IPS DF 4.7 (cell line): ENCODE measurements at regions not wholly inside any gene's neighbourhood (a gene's known extent, or its start where the extent isn't known, plus 50 kb on each side); places are given as distances from the start of the nearest gene placed in this dataset.
"Not testable (repeated sequence)": the region's sequence is repeated elsewhere in the genome, so short reads cannot be mapped to it uniquely, and the experiment has no call there.

Source experiments
- DNase-seq: peaks from one replicate; pipeline ENCODE4 v3.0.0-alpha.2; 2013; ENCODE audit warnings: low spot score; ENCODE audit errors: extremely low read depth

DNA sequence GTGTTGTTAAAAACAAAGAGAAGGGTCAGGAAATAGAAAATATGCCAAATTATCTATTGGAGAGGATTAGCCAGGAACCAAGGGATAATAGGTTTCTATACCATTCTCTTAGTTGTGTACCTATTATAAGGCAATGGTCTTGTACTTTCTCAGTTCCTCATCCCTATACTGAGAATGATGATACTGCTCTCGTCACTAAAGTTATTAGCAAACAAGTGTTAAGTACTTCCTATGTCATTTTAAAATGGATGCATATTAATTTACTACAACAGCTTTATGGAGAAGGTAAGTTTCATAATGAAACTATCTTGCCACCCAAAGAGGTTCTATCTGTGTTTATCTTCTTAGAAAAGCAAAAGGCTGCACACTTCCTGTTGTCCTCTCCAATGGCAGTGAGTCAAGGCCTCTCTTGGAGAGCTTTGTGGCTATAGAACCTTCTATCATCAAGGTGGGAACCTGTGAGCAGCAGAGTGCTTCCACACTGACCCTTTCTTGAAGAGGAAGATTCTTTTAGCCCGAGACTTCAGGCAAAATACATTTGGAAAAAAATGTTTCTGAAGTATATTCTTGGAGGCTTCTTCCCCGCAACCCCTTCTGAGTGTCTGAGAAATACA, 460.7 kb upstream of the FANCL start:
- DNase-seq, result no peak

DNA sequence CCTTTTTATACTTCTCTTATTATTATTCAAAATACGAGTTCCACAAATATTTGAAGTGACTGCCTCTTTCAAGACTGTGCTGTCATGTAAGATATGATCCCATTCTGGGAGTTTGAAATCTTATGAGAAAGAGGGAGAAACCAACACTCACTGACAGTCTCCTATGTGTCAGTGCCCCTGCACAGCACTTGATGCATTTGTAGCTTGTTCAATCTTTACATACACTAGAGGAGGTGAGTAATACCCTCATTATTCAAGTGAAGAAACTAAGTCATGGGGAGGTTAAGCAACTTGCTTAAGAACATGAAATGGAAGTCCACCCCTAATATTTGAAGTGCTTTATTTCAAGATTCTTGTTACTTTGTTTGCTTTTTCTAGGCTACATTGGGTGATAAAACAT, 459.5 kb upstream of the FANCL start:
- no peak for DNase-seq

- no peak for DNase-seq
Observed at GRCh38 chr2:58699411-58699810, 458.3 kb upstream of the FANCL start.

DNA sequence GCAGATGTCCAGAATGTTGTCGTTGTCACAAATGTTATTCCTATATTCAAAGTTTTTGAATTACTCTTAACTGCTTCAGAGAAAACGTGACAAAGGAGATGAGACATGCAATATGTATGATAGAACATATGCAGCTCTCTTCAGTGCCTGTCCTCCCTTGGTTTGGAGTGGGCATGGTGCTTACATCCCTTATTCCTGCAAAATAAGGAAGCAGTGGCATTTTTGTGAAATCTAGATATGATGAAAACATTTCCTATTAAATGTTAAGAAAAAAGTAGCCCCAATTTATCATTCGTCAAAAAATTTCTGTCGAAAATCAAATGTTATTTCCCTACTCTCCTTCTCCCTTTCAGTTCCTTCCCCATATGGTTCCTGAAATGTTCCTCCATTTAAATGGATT, 457.5 kb upstream of the FANCL start:
- DNase-seq, result no peak

DNA sequence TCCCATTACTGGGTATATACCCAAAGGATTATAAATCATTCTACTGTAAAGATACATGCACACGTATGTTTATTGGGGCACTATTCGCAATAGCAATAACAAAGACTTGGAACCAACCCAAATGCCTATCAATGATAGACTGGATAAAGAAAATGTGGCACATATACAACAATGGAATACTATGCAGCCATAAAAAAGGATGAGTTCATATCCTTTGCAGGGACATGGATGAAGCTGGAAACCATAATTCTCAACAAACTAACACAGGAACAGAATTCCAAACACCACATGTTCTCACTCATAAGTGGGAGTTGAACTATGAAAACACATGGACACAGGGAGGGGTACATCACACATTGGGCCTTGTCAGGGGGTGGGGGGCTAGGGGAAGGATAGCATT, 453.0 kb upstream of the FANCL start:
- not testable (repeated sequence) for DNase-seq

GRCh38 chr2:58691041-58691440, 449.9 kb upstream of the FANCL start:
- DNase-seq, result not testable (repeated sequence)

DNA sequence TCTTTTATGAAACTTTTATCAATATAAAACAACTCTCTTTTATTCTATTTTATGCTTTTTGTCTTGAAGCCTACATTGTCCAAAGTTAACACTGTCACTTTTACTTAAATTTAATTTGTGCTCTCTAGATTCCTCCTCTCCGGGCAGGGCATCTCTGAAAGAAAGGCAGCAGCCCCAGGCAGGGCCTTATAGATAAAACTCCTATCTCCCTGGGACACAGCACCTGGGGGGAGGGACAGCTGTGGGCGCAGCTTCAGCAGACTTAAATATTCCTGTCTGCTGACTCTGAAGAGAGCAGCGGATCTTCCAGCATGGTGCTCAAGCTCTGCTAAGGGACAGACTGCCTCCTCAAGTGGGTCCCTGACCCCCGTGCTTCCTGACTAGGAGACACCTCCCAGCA, 447.7 kb upstream of the FANCL start:
- DNase-seq, result no peak

- no peak for DNase-seq
Observed at GRCh38 chr2:58686776-58687175, 445.7 kb upstream of the FANCL start.

GRCh38 chr2:58680755-58681310, 439.7 kb upstream of the FANCL start:
- DNase-seq, result no peak

- DNase-seq, result no peak
Observed at GRCh38 chr2:58677748-58678147, 436.6 kb upstream of the FANCL start.

DNA sequence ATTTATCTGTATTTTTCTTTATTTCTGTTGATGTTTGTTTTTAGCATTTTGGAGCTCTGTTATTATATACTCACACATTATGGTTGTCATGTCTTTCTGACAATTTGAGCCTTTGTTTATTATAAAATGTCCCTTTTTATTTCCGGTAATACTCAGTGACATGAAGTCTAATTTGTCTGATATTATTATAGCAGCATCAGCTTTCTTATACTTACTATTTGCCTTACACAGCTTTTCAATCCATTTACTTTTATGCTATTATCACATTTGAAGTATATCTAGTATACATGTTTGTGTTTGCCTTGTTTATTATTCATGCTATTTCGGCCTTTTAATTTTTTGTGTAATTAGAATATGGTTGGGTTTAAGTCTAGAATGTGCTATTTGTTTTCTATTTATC, 430.6 kb upstream of the FANCL start:
- no peak for DNase-seq

GRCh38 chr2:58669998-58670397, 428.9 kb upstream of the FANCL start:
- DNase-seq, result no peak

DNA sequence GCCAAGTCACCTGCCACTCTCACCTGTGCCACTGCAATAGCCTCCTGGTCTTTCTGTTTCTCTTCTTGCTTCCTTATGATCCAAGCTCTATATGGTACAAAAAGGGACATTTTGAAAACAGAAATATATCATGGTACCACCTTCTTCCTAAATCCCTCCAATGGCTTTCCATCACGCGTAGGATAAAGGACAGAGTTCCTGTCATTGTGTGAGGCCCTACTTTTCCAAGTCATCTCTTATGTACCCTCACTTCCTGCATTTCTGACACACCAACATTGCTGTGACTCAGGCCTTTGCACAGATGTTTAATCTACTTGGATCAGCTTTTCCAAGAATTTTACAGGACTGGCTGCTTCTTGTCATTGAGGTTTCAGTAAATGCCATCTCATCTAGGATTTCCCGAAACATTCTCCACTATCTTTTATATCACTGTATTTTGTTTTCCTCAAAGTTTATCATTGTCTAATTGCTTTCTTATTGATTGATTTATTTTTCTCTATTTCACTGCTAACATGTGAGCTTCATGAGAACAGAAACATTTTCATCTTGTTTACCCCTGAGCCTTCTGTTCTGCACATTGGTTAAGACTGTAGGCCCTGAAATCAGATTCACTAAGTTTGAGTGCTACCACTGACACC, 426.1 kb upstream of the FANCL start:
- no peak for DNase-seq

- DNase-seq, result no peak
Observed at GRCh38 chr2:58666323-58666970, 425.3 kb upstream of the FANCL start.

GRCh38 chr2:58665154-58665553, 424.0 kb upstream of the FANCL start:
- DNase-seq, result no peak

GRCh38 chr2:58664523-58665151, 423.5 kb upstream of the FANCL start:
- no peak for DNase-seq

GRCh38 chr2:58660046-58660445, 418.9 kb upstream of the FANCL start:
- DNase-seq, result no peak

DNA sequence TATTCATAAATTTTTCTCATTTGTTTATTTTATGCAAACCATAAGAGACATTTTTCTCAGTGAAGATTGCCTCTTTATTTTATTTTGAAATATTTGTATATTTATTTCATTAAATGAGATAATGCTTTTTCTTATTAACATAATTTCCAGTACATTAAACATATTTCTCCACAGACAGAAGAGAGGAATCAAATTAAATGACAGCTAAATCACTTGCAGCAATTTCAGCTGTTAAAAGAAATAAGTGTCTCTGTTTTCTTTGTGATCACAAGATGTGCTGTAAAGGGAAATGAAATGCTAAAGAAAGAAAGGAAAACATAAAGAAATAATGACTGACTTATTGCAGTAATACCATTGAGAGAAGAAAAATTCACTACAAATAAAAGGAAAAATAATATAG, 414.0 kb upstream of the FANCL start:
- DNase-seq, result no peak

DNA sequence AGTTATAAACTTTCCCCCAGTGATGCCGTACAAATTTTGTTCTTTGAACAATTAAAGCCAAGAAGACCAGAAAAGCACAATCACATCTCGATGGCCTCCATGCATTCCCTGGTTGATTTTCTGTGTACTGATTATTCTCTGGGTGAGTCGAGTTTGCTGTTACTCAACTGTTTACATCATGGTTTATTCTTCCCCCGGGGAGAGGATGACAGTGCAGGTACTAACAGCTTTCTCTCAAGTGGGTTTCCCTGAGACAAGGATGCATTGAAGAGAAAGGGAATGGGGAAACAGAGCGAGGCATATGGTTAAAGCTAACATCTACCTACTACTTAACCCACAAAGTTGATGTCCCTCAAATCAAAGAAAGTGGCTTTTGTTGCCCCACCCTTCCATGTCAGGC, 410.8 kb upstream of the FANCL start:
- no peak for DNase-seq

GRCh38 chr2:58650781-58651180, 409.7 kb upstream of the FANCL start:
- DNase-seq, result no peak

DNA sequence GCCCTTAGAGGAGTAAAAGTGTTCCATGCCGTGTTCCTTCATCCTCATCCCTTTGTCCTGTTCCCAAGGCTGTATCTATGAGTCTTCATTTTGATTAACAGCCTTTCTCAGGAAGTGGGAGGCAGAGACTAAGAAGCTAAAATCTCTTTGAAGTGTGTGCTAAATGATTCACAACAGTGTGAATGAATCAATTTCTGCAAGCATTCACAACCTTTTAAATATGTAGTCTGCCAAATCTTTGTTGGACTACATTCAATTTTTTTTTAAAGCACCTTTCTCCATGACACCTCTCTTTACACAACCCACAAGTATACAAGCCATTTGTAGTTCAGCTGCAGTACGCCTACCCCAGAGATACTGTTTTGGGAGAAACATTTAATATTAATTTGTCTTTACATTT, 408.6 kb upstream of the FANCL start:
- no peak for DNase-seq

- no peak for DNase-seq
Observed at GRCh38 chr2:58645017-58645416, 403.9 kb upstream of the FANCL start.
